ENCODE measurements at regions not wholly inside any gene's neighbourhood (a gene's known extent, or its start where the extent isn't known, plus 50 kb on each side); places are given as distances from the start of the nearest gene placed in this dataset.

GRCh38 chr7:13110107-13110506 lies 422.7 kb downstream of the ARL4A start:
- no peak for TF ChIP-seq OSR1 (CRISPR knock-in tag; IDR thresholded peaks at IDR 0.05)
- TF ChIP-seq PATZ1 (CRISPR knock-in tag; IDR thresholded peaks at IDR 0.05; ENCODE audit: borderline replicate concordance) = no peak
- TF ChIP-seq ARNTL (CRISPR knock-in tag; IDR thresholded peaks at IDR 0.05; ENCODE audit: borderline replicate concordance, low read depth) = no peak
- TF ChIP-seq RARB (CRISPR knock-in tag; IDR thresholded peaks at IDR 0.05) = no peak
- TF ChIP-seq TOX (CRISPR knock-in tag; IDR thresholded peaks at IDR 0.05; ENCODE audit: borderline replicate concordance) = no peak
- TF ChIP-seq TCF4 (CRISPR knock-in tag; IDR thresholded peaks at IDR 0.05; ENCODE audit: borderline replicate concordance) = no peak
- TF ChIP-seq ZFP30 (CRISPR knock-in tag; IDR thresholded peaks at IDR 0.05) = no peak

Measured in SK-N-SH treated with all-trans-retinoic acid at 6 μM for 48 hours (cell line).